GM10266 (cell line): ENCODE measurements at regions not wholly inside any gene's neighbourhood (a gene's known extent, or its start where the extent isn't known, plus 50 kb on each side); places are given as distances from the start of the nearest gene placed in this dataset.
A peak's percentile ranks its signal among the peaks of the same experiment; 100 is the strongest.

Source experiments
- DNase-seq: peaks from one replicate; pipeline ENCODE4 v3.0.0; 2012; ENCODE audit errors: extremely low spot score
- CTCF ChIP-seq: IDR thresholded peaks from 2 replicates; pipeline ENCODE4 v1.5.1; 2012; ENCODE audit warnings: mild to moderate bottlenecking, low read depth; ENCODE audit not compliant: control insufficient read depth, insufficient read depth; ENCODE audit errors: missing control alignments

- DNase-seq, result peak; percentile 8
- peak; percentile 52 for TF ChIP-seq CTCF
These were observed 54.2 kb upstream of the TMCO5A start for GRCh38 chr15:37880009-37880834.

- TF ChIP-seq CTCF, result no peak
- DNase-seq, result no peak
These were observed 53.6 kb upstream of the TMCO5A start for GRCh38 chr15:37880835-37881153.

- no peak for TF ChIP-seq CTCF
- no peak for DNase-seq
These were observed 53.0 kb upstream of the TMCO5A start for GRCh38 chr15:37881237-37882013.

- TF ChIP-seq CTCF, result no peak
- DNase-seq, result no peak
These were observed 51.8 kb upstream of the TMCO5A start for GRCh38 chr15:37882640-37883039.
